HFFc6 (cell line): ENCODE measurements at regions not wholly inside any gene's neighbourhood (a gene's known extent, or its start where the extent isn't known, plus 50 kb on each side); places are given as distances from the start of the nearest gene placed in this dataset.
A peak's percentile ranks its signal among the peaks of the same experiment; 100 is the strongest.

ENCODE experiments used
- DNase-seq: peaks from one replicate; pipeline ENCODE4 v3.0.0-alpha.2; 2018
- H3K27ac Mint-ChIP-seq: 2 replicates; pipeline ENCODE4 v1.8.0; 2020; ENCODE audit warnings: mild to moderate bottlenecking, mixed read lengths
- H3K27me3 Mint-ChIP-seq: 2 replicates; pipeline ENCODE4 v1.8.0; 2021; ENCODE audit warnings: mild to moderate bottlenecking, moderate library complexity, mixed read lengths; ENCODE audit not compliant: insufficient read depth
- H3K36me3 Mint-ChIP-seq: 2 replicates; pipeline ENCODE4 v1.8.0; 2021; ENCODE audit warnings: low read depth, mixed read lengths
- H3K4me1 Mint-ChIP-seq: 2 replicates; pipeline ENCODE4 v1.8.0; 2020; ENCODE audit warnings: low read depth, mixed read lengths
- H3K4me3 Mint-ChIP-seq: 2 replicates; pipeline ENCODE4 v1.8.0; 2020; ENCODE audit warnings: mild to moderate bottlenecking, moderate library complexity, mixed read lengths
- H3K9me3 Mint-ChIP-seq: 2 replicates; pipeline ENCODE4 v1.8.0; 2020; ENCODE audit warnings: mild to moderate bottlenecking, mixed read lengths
- TF ChIP-seq, protein P1 (sequence below): fragments of 200-600 bp; sonication (generic); IDR thresholded peaks from 2 replicates; pipeline ENCODE4 v1.5.0; 2021; ENCODE audit warnings: antibody characterized with exemption, mild to moderate bottlenecking

DNA sequence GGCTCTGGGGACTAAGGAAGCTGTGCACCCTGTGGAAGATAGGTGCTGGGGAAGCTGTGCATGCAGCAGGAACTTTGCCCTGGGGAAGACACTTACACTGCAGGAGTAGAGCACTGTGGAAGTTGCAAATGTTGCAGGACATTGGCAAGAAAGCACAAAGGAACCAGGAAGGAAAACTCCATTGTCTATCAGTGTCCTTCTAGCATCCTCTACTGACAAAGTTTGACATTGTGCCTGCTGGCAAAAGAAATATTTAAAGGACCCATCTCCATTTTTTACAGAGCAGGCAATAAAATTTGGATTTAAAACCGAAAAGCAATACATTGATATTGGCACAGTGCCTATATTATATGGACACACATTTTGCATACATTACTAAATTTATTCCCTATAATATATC is 394.1 kb downstream of the PBX1 start:
- H3K27ac Mint-ChIP-seq: no peak overlapping the region
- no peaks in the 10 kb centered on the region for H3K27me3 Mint-ChIP-seq
- no peaks in the 10 kb centered on the region for H3K4me1 Mint-ChIP-seq
- H3K9me3 Mint-ChIP-seq: peaks cover 7% of the 10 kb centered on the region
- no peak overlapping the region for H3K4me3 Mint-ChIP-seq
- DNase-seq: no peak
- no peaks in the 10 kb centered on the region; the same call in 1 of the 2 replicates for H3K36me3 Mint-ChIP-seq
- TF ChIP-seq, protein P1, sequence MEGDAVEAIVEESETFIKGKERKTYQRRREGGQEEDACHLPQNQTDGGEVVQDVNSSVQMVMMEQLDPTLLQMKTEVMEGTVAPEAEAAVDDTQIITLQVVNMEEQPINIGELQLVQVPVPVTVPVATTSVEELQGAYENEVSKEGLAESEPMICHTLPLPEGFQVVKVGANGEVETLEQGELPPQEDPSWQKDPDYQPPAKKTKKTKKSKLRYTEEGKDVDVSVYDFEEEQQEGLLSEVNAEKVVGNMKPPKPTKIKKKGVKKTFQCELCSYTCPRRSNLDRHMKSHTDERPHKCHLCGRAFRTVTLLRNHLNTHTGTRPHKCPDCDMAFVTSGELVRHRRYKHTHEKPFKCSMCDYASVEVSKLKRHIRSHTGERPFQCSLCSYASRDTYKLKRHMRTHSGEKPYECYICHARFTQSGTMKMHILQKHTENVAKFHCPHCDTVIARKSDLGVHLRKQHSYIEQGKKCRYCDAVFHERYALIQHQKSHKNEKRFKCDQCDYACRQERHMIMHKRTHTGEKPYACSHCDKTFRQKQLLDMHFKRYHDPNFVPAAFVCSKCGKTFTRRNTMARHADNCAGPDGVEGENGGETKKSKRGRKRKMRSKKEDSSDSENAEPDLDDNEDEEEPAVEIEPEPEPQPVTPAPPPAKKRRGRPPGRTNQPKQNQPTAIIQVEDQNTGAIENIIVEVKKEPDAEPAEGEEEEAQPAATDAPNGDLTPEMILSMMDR: no peak

DNA sequence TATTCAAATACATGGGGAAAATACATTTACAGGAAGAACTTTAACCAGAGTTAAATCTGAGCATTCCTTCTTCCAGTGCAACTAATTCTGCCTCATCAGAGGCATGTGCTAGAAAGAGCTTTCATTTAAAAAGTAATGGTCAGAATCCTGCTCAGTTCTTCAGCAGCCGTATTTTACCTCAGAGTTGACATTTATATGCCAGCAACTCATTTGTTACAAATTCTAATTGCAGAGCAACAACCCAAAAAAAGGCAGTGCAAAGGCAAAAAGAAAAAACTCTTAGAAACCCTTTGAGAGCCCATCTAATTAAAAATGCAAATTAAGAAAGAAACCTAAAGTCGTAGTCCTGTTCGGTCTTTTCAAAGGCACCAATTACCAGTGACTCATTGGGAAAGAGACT is 392.5 kb downstream of the PBX1 start:
- H3K36me3 Mint-ChIP-seq: no peaks in the 10 kb centered on the region; the same call in none of the 2 replicates
- no peaks in the 10 kb centered on the region for H3K27me3 Mint-ChIP-seq
- H3K9me3 Mint-ChIP-seq: peaks cover 14% of the 10 kb centered on the region
- DNase-seq: no peak
- H3K27ac Mint-ChIP-seq: no peak overlapping the region
- no peak overlapping the region for H3K4me3 Mint-ChIP-seq
- TF ChIP-seq, protein P1: no peak
- no peaks in the 10 kb centered on the region for H3K4me1 Mint-ChIP-seq

DNA sequence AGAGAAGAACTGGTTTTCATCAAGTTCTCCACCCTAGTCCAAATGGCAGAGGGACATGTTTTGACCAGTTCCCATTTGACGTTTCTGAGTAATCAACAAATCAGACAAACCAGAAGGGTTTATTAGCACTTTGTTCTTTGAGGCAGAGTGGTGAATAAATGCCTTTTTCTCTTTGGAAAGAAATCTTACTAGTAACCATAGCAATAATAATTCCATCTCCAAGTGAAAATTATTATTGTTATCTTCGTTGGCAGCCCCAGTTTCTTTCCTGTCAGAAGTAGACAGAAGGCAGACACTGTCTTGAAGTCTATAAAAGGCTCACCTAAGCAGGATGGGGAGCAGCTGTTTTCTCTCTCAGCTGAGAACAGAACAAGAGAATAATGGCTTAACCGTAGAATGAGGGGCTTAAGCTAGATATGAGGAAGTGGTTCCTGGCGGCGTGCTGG is 391.6 kb downstream of the PBX1 start:
- Mint-ChIP-seq H3K4me3 (no peak overlapping the region), H3K4me1 (no peaks in the 10 kb centered on the region), H3K27me3 (no peaks in the 10 kb centered on the region), H3K9me3 (peaks cover 14% of the 10 kb centered on the region), H3K27ac (no peak overlapping the region), H3K36me3 (no peaks in the 10 kb centered on the region; the same call in none of the 2 replicates)
- TF ChIP-seq, protein P1: no peak
- no peak for DNase-seq

DNA sequence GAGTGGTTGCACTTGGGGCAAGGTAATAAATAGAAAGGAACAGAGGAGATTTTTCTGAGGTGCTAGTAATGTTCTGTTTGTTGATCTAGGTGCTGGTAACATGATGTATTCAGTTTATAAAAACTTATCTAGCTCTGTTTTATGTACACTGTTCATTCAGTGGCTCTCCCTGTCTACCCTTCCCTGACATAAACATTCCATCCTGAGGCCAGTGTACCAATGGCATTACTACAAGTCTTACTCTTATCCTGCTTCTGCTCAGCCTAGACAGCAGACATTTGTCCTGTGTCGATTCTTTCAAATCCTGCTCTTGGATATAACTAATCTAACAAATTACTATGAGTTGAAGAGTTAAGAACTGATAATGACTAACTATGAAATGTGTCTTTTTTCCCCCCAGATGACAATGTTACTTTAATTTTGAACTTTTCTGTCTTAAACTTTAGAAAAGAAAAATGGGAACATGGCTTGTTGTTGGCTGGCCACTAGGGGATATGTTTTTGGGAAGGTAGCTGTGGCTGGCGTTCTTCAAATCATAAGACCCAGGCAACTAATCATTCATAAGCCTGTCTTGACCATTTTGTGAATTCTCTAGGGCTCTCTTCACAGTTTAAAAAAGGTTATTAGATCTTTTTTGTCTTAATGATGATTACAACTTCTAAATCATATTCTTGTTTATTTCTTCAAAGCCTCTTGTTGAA is 390.9 kb downstream of the PBX1 start:
- no peak for DNase-seq
- Mint-ChIP-seq H3K4me1 (no peaks in the 10 kb centered on the region), H3K9me3 (peaks cover 14% of the 10 kb centered on the region), H3K27ac (no peak overlapping the region), H3K27me3 (no peaks in the 10 kb centered on the region), H3K4me3 (no peak overlapping the region), H3K36me3 (no peaks in the 10 kb centered on the region; the same call in none of the 2 replicates)
- TF ChIP-seq, protein P1: peak; percentile 28; the same call in 1 of the 2 replicates

DNA sequence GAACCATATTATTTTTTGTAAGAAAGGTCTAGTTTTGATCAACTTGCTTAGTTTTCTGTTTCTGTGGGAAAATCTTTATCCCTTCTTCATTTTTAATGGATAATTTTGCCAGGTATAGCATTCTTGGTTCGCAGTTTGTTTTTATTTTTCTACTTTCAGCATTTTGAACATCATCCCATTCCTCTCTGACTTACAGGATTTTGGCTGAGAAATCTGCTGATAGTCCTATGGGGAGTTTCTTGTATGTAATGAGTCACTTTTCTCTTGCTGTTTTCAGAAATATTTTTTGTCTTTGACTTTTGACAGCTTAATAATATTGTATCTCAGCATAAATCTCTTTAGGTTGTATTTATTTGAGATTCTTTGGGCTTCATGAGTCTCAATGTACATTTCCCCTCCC is 389.1 kb downstream of the PBX1 start:
- Mint-ChIP-seq H3K27ac (no peak overlapping the region), H3K36me3 (no peaks in the 10 kb centered on the region; the same call in none of the 2 replicates), H3K4me1 (no peaks in the 10 kb centered on the region), H3K4me3 (no peak overlapping the region), H3K9me3 (peaks cover 14% of the 10 kb centered on the region), H3K27me3 (no peaks in the 10 kb centered on the region)
- DNase-seq: no peak
- TF ChIP-seq, protein P1: no peak
